ENCODE measurements at regions not wholly inside any gene's neighbourhood (a gene's known extent, or its start where the extent isn't known, plus 50 kb on each side); places are given as distances from the start of the nearest gene placed in this dataset.

DNA sequence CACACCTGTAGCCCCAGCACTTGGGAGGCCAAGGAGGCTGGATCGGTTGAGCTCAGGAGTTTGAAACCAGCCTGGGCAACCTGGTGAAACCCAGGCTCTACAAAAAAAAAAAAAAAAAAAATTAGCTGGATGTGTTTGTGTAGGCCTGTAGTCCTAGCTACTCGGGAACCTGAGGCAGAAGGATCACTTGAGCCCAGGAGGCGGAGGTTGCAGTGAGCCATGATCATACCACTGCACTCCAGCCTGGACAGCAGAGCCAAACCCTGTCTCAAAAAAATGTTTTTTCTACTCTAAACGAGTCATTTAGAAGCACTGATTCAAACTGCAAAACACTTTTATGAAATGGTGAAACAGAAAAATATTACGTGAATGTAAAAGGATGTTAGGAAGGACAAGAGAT is 69.1 kb upstream of the SLC39A10 start:
- no peak overlapping the region for H3K4me3 ChIP-seq (ENCODE audit: low read depth, low read length)
- TF ChIP-seq, protein P1, sequence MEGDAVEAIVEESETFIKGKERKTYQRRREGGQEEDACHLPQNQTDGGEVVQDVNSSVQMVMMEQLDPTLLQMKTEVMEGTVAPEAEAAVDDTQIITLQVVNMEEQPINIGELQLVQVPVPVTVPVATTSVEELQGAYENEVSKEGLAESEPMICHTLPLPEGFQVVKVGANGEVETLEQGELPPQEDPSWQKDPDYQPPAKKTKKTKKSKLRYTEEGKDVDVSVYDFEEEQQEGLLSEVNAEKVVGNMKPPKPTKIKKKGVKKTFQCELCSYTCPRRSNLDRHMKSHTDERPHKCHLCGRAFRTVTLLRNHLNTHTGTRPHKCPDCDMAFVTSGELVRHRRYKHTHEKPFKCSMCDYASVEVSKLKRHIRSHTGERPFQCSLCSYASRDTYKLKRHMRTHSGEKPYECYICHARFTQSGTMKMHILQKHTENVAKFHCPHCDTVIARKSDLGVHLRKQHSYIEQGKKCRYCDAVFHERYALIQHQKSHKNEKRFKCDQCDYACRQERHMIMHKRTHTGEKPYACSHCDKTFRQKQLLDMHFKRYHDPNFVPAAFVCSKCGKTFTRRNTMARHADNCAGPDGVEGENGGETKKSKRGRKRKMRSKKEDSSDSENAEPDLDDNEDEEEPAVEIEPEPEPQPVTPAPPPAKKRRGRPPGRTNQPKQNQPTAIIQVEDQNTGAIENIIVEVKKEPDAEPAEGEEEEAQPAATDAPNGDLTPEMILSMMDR (IDR thresholded peaks at IDR 0.05; ENCODE audit: borderline replicate concordance, insufficient read depth, low read depth, low read length) = no peak

DNA sequence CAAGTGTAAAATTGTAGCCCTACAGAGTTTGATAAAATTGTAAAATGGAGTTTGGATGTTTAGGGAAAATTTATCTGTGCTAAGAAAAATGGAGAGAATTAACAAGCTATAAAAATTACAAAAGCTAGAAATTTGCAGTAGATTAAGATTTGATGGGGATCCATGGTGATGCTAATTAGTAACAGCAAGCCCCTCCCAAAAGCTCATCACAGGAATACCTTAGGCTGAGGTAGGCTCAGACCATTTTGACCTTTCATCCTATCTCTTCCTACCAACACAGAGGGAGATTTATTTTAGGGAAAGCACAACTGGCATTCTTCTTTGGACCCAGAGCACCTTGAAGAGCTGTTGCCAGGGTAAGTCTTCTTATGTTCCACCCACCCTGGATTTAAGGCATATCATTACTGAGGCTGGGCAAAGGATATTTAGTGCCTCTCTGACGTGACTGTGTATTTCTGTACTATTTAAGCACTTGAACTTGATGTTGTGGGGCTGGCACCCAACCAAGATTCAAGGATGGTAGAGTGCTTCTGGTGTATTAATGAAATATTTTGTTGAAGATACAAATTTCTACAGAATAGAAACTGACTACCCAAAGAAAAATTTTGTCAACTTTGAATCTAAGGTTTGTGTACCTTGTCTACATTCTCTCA is 70.8 kb upstream of the SLC39A10 start:
- TF ChIP-seq, protein P1 (IDR thresholded peaks at IDR 0.05; ENCODE audit: borderline replicate concordance, insufficient read depth, low read depth, low read length) = no peak
- no peak overlapping the region for H3K4me3 ChIP-seq (ENCODE audit: low read depth, low read length)

DNA sequence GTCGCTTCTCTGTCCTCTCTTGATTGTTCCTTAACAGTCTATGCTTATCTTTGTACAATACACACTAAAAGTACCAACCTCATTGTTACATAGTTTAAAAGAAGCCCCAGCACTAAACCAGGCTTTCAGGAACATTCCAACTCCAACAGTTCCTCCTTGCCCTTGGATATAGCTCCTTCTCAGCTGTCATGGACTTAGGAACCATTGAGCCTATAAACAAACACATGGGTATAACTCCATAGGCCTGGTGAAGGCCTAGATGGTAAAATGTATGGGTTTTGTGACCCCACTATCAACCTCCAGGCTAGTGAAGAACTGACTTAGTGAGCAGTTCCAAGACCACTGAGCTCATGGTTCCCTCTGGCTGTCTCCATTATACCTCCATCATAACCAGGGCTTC is 74.8 kb upstream of the SLC39A10 start:
- TF ChIP-seq, protein P1 (IDR thresholded peaks at IDR 0.05; ENCODE audit: borderline replicate concordance, insufficient read depth, low read depth, low read length) = no peak
- no peak overlapping the region for H3K4me3 ChIP-seq (ENCODE audit: low read depth, low read length)

DNA sequence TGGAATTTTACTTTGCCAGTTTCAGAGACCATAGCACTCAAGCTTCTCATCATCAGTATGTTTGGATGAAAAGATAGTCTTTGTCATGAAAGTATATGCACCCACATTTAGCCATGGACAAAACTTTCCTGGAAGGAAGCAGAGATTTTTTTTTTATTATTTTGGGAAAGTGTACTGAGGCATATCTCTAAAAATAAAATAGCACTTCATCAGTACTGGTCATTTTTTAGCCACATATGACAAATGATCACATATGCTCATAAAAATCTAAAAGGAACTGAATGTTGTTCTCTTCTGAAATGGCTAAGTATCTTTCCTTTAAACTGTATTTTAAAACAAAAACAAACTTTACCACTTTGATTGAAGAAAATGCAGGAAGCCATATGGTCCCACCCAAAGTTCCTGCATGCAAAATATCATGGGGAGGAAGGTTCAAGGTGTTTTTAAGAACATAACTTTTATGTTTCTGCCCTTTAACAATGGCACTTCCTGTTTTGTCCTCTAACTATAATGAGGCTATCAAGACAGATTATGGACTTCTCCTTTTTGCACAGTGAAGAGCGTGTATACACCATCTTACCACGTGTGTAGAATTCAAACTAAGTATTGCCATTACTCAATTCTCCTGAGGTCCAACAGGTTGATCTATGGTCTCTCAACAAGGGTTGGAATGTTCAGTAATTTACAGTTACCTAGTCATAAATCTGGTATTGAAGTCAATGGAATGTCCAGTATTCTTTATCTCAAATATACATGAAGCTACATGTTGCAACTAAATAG is 77.1 kb upstream of the SLC39A10 start:
- TF ChIP-seq, protein P1 (IDR thresholded peaks at IDR 0.05; ENCODE audit: borderline replicate concordance, insufficient read depth, low read depth, low read length) = no peak
- no peak overlapping the region for H3K4me3 ChIP-seq (ENCODE audit: low read depth, low read length)

DNA sequence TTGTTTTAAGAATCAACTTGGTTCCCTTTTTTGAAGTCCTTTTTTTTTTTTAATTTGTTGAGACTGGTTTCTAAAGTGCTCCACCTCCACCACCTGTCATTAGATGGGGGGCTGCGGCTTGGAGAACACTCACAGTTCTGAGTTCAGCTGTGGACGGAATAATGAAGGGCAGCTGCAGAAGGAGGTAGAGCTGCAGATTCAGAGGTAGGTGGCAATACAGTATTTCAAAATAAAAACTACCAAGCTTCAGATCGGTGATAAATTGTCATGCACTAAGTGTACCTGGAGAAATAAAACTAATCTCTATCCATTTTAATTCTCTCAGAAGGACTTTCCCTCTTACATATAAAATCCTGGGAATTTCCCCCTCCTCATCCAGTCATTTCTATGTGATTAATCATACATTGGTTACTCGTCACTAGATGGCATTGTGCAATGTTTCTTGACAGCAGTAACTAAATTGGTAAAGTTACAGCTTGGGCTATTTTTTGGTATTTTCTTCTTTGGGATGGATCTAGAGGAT is 81.1 kb upstream of the SLC39A10 start:
- H3K4me3 ChIP-seq (ENCODE audit: low read depth, low read length) = no peak overlapping the region
- TF ChIP-seq, protein P1 (IDR thresholded peaks at IDR 0.05; ENCODE audit: borderline replicate concordance, insufficient read depth, low read depth, low read length) = no peak

DNA sequence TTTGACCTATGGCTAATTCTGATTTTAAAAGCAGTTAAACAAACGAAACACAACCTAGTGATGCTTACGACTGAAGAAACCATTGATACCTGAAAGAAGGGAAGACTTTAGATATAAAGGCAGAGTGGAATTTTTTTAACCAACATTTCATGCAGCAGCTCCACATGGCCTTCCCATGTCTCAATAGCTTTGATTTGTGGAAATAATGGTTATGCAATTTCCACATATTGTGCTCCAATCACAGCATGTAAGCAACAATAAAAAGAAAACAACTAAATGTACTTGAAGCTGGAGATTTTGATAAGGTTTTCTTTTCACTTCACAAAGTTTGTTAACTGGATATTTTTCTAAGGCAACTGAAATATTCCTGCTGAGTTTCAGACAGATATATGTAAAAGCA is 82.0 kb upstream of the SLC39A10 start:
- TF ChIP-seq, protein P1 (IDR thresholded peaks at IDR 0.05; ENCODE audit: borderline replicate concordance, insufficient read depth, low read depth, low read length) = no peak
- no peak overlapping the region for H3K4me3 ChIP-seq (ENCODE audit: low read depth, low read length)
